HuH-7.5 (cell line): ENCODE measurements at regions not wholly inside any gene's neighbourhood (a gene's known extent, or its start where the extent isn't known, plus 50 kb on each side); places are given as distances from the start of the nearest gene placed in this dataset.

ENCODE experiments used
- DNase-seq: peaks from one replicate; pipeline ENCODE4 v3.0.0; 2011; ENCODE audit warnings: low spot score

- DNase-seq: no peak
Observed at GRCh38 chr13:111558700-111559088, 238.3 kb downstream of the TEX29 start.

DNA sequence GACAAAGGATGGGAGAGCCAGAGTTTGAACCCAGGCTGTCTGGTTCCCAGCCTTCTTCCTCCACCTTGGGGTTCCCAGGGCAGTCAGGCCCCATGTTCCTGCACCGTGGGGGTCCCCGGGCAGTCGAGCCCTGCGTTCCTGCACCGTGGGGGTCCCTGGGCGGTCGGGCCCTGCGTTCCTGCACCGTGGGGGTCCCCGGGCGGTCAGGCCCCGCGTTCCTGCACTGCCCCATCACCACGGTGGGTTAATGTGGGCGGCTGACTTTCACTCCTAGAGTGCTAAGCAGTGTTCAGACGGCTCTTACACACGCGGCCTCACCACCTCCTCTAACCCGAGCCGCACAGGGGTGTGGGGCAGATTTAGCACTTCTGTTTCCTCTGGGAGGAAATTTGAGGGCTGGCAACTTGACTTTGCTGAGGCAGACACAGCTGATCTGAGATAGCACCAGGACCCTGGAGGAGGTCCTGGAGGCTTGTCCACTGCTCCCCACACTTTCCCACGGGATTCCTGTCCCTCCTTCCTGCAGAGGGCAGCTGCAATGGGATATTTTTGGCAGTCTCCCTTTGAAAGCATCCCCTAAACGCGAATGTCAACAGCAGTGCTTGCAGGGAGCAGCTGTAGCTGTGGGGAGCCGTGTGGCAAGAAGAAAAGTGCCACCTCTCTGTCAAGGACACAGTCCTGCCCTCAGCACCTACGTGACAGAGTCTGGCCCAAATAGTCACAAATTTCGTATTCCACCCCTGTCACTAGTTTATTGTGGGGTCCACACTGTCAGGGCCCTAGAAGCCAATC is 239.4 kb downstream of the TEX29 start:
- no peak for DNase-seq

GRCh38 chr13:111561091-111561781 is 240.8 kb downstream of the TEX29 start:
- no peak for DNase-seq

GRCh38 chr13:111562716-111563115 is 242.3 kb downstream of the TEX29 start:
- no peak for DNase-seq

- DNase-seq: no peak
Observed at GRCh38 chr13:111564606-111565005, 244.2 kb downstream of the TEX29 start.

DNA sequence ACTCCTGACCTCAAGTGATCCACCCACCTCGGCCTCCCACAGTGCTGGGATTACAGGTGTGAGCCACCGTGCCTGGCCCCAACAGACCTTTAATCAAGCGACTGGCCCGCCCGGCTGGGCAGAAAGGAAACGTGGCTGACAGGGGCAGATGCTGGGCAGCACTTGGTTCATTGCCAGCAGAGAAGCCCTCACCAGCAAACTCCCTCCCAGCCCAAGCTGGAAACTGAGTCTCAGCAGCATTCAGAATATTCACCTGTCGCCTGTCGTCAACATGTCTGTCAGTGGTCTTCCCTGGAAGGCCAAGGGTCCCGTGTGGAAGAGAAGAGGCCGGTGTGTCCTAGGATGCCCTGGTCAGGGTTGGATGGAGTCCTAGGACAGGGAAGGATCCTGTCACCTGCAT is 245.0 kb downstream of the TEX29 start:
- no peak for DNase-seq

DNA sequence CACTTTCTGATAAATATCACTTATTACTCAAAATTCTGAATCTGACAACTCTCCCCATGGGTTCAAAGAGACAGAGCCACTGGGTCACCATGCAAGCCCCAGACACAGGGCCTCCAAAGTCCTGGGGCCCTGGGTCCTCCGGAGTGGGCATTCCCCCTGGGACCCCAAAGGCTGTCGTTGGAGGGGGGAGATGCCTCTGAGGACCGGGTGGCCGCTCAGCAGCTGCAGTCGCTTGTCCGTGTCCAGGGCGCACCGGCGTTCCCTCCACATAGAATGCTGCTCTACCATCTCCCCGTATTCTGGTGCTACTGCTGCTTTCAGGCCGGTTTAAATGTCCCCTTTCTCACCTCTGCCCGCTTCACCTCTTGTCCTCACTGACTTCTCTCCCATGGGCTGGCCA is 246.1 kb downstream of the TEX29 start:
- DNase-seq: no peak

DNA sequence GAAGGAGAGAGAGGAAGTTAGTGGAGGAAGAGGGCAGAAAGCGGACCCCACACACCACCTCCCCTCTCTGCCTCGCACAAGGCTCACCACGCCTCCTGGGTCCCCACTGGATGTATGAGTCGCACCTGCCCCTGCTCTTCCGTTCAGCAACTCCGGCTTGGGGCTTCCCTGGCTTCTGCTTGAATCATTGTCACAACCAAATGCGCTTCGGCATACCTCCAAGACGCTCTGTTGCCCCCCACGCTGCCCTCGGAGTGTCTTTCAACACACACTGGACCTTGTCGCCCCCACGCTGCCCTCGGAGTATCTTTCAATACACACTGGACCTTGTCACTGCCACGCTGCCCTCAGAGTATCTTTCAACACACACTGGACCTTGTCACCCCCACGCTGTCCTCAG is 247.2 kb downstream of the TEX29 start:
- DNase-seq: no peak

DNA sequence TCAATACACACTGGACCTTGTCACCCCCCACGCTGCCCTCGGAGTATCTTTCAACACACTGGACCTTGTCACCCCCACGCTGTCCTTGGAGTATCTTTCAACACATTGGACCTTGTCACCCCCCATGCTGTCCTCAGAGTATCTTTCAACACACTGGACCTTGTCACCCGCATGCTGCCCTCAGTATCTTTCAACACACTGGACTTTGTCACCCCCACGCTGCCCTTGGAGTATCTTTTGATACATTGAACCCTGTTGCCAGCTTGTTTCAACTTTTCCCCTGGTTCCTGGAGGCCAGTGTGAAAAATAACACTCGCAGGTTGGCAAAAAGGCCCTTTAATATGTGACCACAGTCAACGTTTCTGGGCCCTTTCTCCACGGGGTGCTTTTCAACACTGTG is 247.8 kb downstream of the TEX29 start:
- DNase-seq: no peak

- no peak for DNase-seq
Observed at GRCh38 chr13:111570911-111571310, 250.5 kb downstream of the TEX29 start.

DNA sequence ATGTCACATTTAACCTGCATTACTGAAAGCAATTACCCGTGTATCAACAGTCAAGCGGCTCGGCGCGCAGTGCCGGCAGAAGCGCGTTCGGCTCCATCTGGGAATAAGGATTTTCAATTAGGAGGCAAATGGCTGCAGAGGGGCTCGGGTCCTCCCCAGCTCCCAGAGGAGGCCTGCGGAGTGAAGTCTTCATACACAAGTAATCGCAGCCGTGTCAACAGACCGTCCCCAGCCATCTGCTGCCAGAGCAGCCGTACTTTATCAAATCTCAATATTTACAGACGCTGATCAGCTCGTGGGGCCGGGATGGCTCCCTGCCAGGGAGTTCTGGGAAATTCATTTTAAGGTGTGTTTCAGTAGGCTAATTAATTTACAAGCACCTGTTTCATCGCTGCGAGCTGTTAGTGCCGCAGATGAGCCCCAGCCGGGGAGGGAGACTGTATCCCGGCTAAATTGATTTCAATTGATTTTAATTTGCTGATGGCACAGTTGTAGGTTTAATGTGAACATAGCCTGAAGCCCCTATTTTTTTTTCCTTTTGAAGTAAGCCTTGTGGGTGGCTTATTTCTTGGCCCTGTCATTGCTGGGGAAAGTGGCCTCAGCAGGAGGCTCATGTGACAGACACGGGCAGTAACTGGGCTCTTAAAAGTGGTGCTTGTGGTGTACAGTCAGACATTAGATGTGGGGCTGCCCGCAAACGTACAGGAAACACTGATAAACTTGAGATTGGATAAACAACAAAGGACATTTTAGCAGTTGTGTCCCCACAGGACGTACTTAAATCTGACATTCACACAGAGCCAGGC is 252.7 kb downstream of the TEX29 start:
- DNase-seq: no peak

GRCh38 chr13:111573801-111574200 is 253.4 kb downstream of the TEX29 start:
- no peak for DNase-seq

- no peak for DNase-seq
Observed at GRCh38 chr13:111575276-111575675, 254.8 kb downstream of the TEX29 start.

DNA sequence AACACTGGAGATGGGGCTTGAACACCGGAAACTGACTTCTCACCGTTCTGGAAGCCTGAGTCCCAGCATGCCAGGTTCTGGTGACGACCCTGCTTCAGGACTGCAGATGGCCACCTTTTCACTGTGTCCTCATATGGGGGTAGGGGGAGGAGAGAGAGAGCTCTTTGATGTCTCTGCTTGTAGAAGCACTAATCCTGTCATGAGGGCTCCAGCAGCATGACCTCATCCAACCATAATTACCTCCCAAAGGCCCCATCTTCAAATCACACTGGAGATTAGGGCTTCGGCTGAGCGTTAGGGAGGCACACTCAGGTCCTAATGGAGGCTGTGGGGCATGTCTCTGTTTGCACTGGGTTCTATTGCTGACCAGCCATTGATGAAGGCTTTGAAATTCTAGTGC is 255.3 kb downstream of the TEX29 start:
- DNase-seq: no peak

- no peak for DNase-seq
Observed at GRCh38 chr13:111577208-111577828, 256.9 kb downstream of the TEX29 start.

DNA sequence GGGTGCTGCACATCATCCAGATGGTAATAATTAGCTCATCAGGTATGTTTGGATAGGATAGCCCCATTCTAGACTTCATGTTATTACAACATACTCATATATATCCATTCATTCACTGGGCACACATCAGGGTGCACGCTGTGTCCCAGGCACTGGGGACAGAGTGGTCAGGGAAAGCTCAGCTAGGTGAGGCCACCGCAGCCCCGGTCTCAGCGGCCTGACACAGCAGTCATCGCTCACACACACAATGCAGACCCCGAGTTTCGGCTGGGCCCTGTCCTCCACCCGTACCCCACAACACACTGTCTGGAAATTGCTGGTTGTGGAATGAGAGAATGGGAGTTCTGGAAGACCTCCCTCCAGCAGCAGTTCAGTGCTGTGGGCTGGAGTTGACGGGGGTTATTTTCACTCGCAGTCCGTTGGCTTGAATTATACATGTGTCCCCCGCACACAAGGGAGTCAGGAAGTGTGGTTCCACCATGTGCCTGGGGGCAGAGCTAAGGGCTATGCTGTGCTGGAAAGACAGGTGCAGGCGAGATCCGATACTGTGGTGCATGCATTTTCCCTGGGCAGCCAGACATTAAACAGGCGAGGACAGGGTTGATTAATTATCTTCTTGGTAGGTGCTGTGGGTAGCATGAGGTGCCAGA is 257.6 kb downstream of the TEX29 start:
- no peak for DNase-seq

GRCh38 chr13:111584101-111584672 is 263.7 kb downstream of the TEX29 start:
- peak; percentile 13 for DNase-seq

DNA sequence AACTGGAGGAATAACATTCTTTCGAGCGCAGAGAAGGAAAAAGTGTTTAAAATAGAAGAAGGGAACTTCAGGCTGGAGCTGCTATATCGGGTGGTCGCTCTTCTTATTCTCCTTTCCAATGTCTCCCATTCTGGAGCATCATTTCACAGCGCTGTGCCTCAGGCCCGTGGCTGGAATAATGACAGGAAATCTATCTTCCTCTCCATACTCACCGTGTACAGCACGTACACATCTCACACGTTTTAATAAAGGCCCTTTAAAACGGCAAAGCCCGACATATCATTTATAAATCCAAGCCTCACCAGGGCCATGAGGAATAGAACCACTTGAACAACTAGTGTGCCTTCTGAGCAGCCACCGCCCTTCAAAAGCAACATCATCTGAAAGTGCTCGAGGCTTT is 264.4 kb downstream of the TEX29 start:
- DNase-seq: no peak

DNA sequence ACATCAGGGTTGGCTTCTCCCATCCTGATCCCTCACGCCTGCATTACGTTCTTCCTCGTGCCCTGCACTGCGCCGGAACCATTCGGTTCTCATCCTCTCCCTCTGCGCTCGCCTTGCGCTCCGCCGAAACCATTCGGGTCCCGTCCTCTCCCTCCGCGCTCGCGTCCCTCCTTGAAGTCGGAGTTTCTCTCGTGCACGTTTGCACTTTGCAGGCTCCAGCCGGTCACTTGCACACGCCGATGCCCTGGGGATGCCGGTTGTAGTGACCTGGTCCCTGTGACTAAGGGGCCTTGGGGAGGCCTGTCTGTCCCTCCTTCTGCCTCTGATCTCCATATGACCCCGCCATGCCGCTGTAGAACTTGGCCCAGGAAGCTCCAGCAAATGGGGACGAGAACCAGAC is 265.8 kb downstream of the TEX29 start:
- no peak for DNase-seq

- DNase-seq: no peak
Observed at GRCh38 chr13:111587249-111587648, 266.8 kb downstream of the TEX29 start.

DNA sequence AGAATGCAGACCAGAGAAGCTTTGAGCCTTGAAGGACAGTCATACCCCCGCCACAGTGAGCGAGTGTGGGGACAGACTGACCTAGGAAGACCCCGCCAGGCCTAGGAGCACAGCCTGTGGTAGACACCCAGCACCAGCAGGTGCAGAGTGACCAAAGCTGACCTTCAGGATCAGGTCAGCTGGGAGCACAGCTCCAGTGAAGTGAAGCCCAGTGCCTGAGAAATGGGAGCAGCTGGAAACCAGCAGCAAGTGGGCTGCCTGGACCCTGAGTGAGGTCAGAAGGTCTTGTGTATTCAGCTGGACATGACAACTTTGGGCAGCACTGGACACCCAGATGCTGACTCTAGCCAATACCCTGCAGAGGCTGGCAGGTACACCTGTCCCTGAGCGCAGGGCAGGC is 268.9 kb downstream of the TEX29 start:
- DNase-seq: no peak

DNA sequence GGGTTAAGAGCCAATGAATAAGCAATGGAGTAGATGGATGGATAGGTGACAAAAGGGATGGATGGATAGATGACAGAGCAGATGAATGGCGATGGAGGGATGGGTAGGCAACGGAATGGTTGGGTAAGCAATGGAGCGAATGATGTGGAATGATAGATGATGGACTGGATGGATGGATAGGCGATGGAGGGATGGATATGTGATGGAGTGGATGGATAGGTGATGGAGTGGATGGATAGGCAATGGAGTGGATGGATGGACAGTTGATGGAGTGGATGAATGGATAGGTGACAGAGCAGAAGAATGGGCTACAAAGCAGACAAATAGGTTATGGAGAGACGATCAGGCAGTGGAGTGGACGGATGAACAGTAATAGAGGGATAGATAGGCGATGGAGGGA is 269.6 kb downstream of the TEX29 start:
- no peak for DNase-seq
